T-helper 2 cell treated with Interferon-gamma antibody and Interleukin-4, amounts not matched to agents 100 ng/mL and 5 ng/mL, for 36 hours (primary cell): ENCODE measurements at regions not wholly inside any gene's neighbourhood (a gene's known extent, or its start where the extent isn't known, plus 50 kb on each side); places are given as distances from the start of the nearest gene placed in this dataset.
"Not testable (repeated sequence)": the region's sequence is repeated elsewhere in the genome, so short reads cannot be mapped to it uniquely, and the experiment has no call there.

Source experiments
- intact Hi-C: fragments of 100-400 bp; cut with micrococcal nuclease; formaldehyde crosslinking; loops from one replicate; pipeline ENCODE4 v1.15.1; 2023

- intact Hi-C loops, result no loop called here
These were observed 385.5 kb upstream of the INTU start for GRCh38 chr4:127246963-127247952.

GRCh38 chr4:127249066-127249766 lies 383.5 kb upstream of the INTU start:
- intact Hi-C loops, result no loop called here

GRCh38 chr4:127249767-127250108 lies 383.0 kb upstream of the INTU start:
- intact Hi-C loops, result no loop called here

- intact Hi-C loops, result no loop called here
These were observed 382.2 kb upstream of the INTU start for GRCh38 chr4:127250577-127250976.

- intact Hi-C loops, result no loop called here
These were observed 381.3 kb upstream of the INTU start for GRCh38 chr4:127251423-127251822.

GRCh38 chr4:127256500-127256899 lies 376.3 kb upstream of the INTU start:
- intact Hi-C loops, result no loop called here

GRCh38 chr4:127261476-127261875 lies 371.3 kb upstream of the INTU start:
- intact Hi-C loops, result no loop called here

GRCh38 chr4:127268367-127268766 lies 364.4 kb upstream of the INTU start:
- intact Hi-C loops, result no loop called here

- intact Hi-C loops, result not testable (repeated sequence)
These were observed 355.7 kb upstream of the INTU start for GRCh38 chr4:127277023-127277422.

GRCh38 chr4:127284236-127284635 lies 348.5 kb upstream of the INTU start:
- intact Hi-C loops, result no loop called here

GRCh38 chr4:127291316-127291715 lies 341.4 kb upstream of the INTU start:
- intact Hi-C loops, result loop anchor here (1.0 kb wide), 1 partner anchor 31 kb away; no protein-coding TSS in a partner anchor

GRCh38 chr4:127293496-127293895 lies 339.3 kb upstream of the INTU start:
- intact Hi-C loops, result no loop called here

- intact Hi-C loops, result no loop called here
These were observed 328.4 kb upstream of the INTU start for GRCh38 chr4:127304356-127304755.

GRCh38 chr4:127307996-127308395 lies 324.8 kb upstream of the INTU start:
- intact Hi-C loops, result no loop called here

- intact Hi-C loops, result no loop called here
These were observed 323.2 kb upstream of the INTU start for GRCh38 chr4:127309369-127310102.

GRCh38 chr4:127311371-127311770 lies 321.4 kb upstream of the INTU start:
- intact Hi-C loops, result no loop called here

GRCh38 chr4:127311924-127312323 lies 320.8 kb upstream of the INTU start:
- intact Hi-C loops, result no loop called here

- intact Hi-C loops, result no loop called here
These were observed 319.0 kb upstream of the INTU start for GRCh38 chr4:127313767-127314166.

- intact Hi-C loops, result no loop called here
These were observed 305.3 kb upstream of the INTU start for GRCh38 chr4:127327491-127327890.

- intact Hi-C loops, result no loop called here
These were observed 297.6 kb upstream of the INTU start for GRCh38 chr4:127335073-127335620.

- intact Hi-C loops, result no loop called here
These were observed 297.0 kb upstream of the INTU start for GRCh38 chr4:127335732-127336131.

GRCh38 chr4:127343123-127343522 lies 289.6 kb upstream of the INTU start:
- intact Hi-C loops, result not testable (repeated sequence)
